Chondrocyte (in vitro differentiated cells): ENCODE measurements at regions not wholly inside any gene's neighbourhood (a gene's known extent, or its start where the extent isn't known, plus 50 kb on each side); places are given as distances from the start of the nearest gene placed in this dataset.

Source experiments
- DNase-seq: peaks from one replicate; pipeline ENCODE4 v3.0.0; 2021; ENCODE audit warnings: mixed read lengths, low spot score
- H3K27ac Mint-ChIP-seq: one replicate; pipeline ENCODE4 v1.8.0; 2021; ENCODE audit warnings: mild to moderate bottlenecking, moderate library complexity, mixed read lengths; ENCODE audit not compliant: unreplicated experiment
- H3K27me3 Mint-ChIP-seq: 2 replicates; pipeline ENCODE4 v1.8.0; 2021; ENCODE audit warnings: low read depth, mixed read lengths
- H3K36me3 Mint-ChIP-seq: 2 replicates; pipeline ENCODE4 v1.8.0; 2021; ENCODE audit warnings: low read depth, mixed read lengths
- H3K4me1 Mint-ChIP-seq: 2 replicates; pipeline ENCODE4 v1.8.0; 2021; ENCODE audit warnings: low read depth, mild to moderate bottlenecking, mixed read lengths
- H3K4me3 Mint-ChIP-seq: one replicate; pipeline ENCODE4 v1.8.0; 2021; ENCODE audit warnings: mild to moderate bottlenecking, moderate library complexity, mixed read lengths; ENCODE audit not compliant: unreplicated experiment
- H3K9me3 Mint-ChIP-seq: 2 replicates; pipeline ENCODE4 v1.8.0; 2021; ENCODE audit warnings: low read depth, mixed read lengths
- TF ChIP-seq, protein P1 (sequence below): fragments of 200-600 bp; sonication (generic); IDR thresholded peaks from 2 replicates; pipeline ENCODE4 v1.5.0; 2021; ENCODE audit warnings: antibody characterized with exemption, mild to moderate bottlenecking, moderate library complexity

- Mint-ChIP-seq H3K27me3 (peaks cover 1% of the 10 kb centered on the region), H3K4me3 (no peak overlapping the region)
Observed at GRCh38 chr9:14014218-14014617, 299.7 kb downstream of the NFIB start.

GRCh38 chr9:14011799-14012560, 302.0 kb downstream of the NFIB start:
- peaks cover 1% of the 10 kb centered on the region for H3K27me3 Mint-ChIP-seq
- no peaks in the 10 kb centered on the region for H3K36me3 Mint-ChIP-seq
- H3K27ac Mint-ChIP-seq = no peak overlapping the region
- no peak overlapping the region for H3K4me3 Mint-ChIP-seq
- peaks cover 6% of the 10 kb centered on the region for H3K4me1 Mint-ChIP-seq
- TF ChIP-seq, protein P1, sequence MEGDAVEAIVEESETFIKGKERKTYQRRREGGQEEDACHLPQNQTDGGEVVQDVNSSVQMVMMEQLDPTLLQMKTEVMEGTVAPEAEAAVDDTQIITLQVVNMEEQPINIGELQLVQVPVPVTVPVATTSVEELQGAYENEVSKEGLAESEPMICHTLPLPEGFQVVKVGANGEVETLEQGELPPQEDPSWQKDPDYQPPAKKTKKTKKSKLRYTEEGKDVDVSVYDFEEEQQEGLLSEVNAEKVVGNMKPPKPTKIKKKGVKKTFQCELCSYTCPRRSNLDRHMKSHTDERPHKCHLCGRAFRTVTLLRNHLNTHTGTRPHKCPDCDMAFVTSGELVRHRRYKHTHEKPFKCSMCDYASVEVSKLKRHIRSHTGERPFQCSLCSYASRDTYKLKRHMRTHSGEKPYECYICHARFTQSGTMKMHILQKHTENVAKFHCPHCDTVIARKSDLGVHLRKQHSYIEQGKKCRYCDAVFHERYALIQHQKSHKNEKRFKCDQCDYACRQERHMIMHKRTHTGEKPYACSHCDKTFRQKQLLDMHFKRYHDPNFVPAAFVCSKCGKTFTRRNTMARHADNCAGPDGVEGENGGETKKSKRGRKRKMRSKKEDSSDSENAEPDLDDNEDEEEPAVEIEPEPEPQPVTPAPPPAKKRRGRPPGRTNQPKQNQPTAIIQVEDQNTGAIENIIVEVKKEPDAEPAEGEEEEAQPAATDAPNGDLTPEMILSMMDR = no peak
- no peak for DNase-seq
- no peaks in the 10 kb centered on the region for H3K9me3 Mint-ChIP-seq

More at GRCh38 chr9:14014218-14014617, 299.7 kb downstream of the NFIB start:
- Mint-ChIP-seq H3K9me3 (no peaks in the 10 kb centered on the region), H3K36me3 (no peaks in the 10 kb centered on the region), H3K27ac (peak overlapping the region; percentile 79), H3K4me1 (peaks cover 12% of the 10 kb centered on the region)
- DNase-seq = no peak
- TF ChIP-seq, protein P1 = no peak

- Mint-ChIP-seq H3K4me1 (no peaks in the 10 kb centered on the region), H3K36me3 (peaks cover 2% of the 10 kb centered on the region), H3K9me3 (peaks cover under 1% of the 10 kb centered on the region), H3K4me3 (no peak overlapping the region), H3K27ac (peak overlapping the region; percentile 27), H3K27me3 (peaks cover 5% of the 10 kb centered on the region)
- DNase-seq = no peak
- TF ChIP-seq, protein P1 = no peak
Observed at GRCh38 chr9:14007190-14007769, 306.7 kb downstream of the NFIB start.

- Mint-ChIP-seq H3K4me1 (no peaks in the 10 kb centered on the region), H3K27ac (no peak overlapping the region), H3K9me3 (peaks cover 2% of the 10 kb centered on the region), H3K27me3 (peaks cover 5% of the 10 kb centered on the region), H3K4me3 (no peak overlapping the region), H3K36me3 (peaks cover 2% of the 10 kb centered on the region)
- TF ChIP-seq, protein P1 = no peak
- no peak for DNase-seq
Observed at GRCh38 chr9:14006386-14007187, 307.4 kb downstream of the NFIB start.

- Mint-ChIP-seq H3K4me3 (no peak overlapping the region), H3K27ac (no peak overlapping the region), H3K36me3 (peaks cover 3% of the 10 kb centered on the region), H3K9me3 (peaks cover 6% of the 10 kb centered on the region), H3K27me3 (peaks cover 5% of the 10 kb centered on the region), H3K4me1 (no peaks in the 10 kb centered on the region)
- DNase-seq = no peak
- TF ChIP-seq, protein P1 = no peak
Observed at GRCh38 chr9:14004110-14004509, 309.8 kb downstream of the NFIB start.
